Thoracic aorta (tissue), 2 donors: ENCODE measurements at regions not wholly inside any gene's neighbourhood (a gene's known extent, or its start where the extent isn't known, plus 50 kb on each side); places are given as distances from the start of the nearest gene placed in this dataset.

ENCODE experiments used
- ATAC-seq: fragments of 150-250 bp; one replicate; pipeline ENCODE4 v1.8.0; 2017; ENCODE audit warnings: low read depth; ENCODE audit not compliant: insufficient number of reproducible peaks, low FRiP score
- DNase-seq: peaks from one replicate; pipeline ENCODE4 v3.0.0-alpha.2; 2020; ENCODE audit warnings: low spot score
- H3K27ac ChIP-seq, 2 donors: fragments of 200-600 bp; sonication (generic); 1 replicate in 1 of 2; 2 replicates in 1 of 2; pipeline ENCODE4 v1.5.1; 2016; ENCODE audit warnings: mild to moderate bottlenecking in 2 of 2, moderate library complexity in 2 of 2
- H3K27me3 ChIP-seq: fragments of 200-600 bp; sonication (generic); replicated peaks from 2 replicates; pipeline ENCODE4 v1.6.0; 2016; ENCODE audit warnings: mild to moderate bottlenecking; ENCODE audit not compliant: insufficient read depth
- H3K36me3 ChIP-seq: fragments of 200-600 bp; sonication (generic); one replicate; pipeline ENCODE4 v1.5.1; 2016
- H3K4me1 ChIP-seq, 2 donors: fragments of 200-600 bp; sonication (generic); 1 replicate in 1 of 2; 2 replicates in 1 of 2; pipeline versions ENCODE4 v1.5.1 to v1.6.0; 2016; ENCODE audit warnings: low read depth in 2 of 2, mild to moderate bottlenecking in 1 of 2; ENCODE audit not compliant: control insufficient read depth in 1 of 2
- H3K4me3 ChIP-seq: fragments of 200-600 bp; sonication (generic); 2 replicates; pipeline ENCODE4 v1.5.1; 2016; ENCODE audit warnings: mild to moderate bottlenecking
- H3K9me3 ChIP-seq: fragments of 200-600 bp; sonication (generic); 2 replicates; pipeline ENCODE4 v1.5.1; 2016
- CTCF ChIP-seq: fragments of 200-600 bp; sonication (generic); IDR thresholded peaks from one replicate; pipeline ENCODE4 v1.5.1; 2019; ENCODE audit warnings: antibody characterized with exemption

GRCh38 chr17:77327566-77328464, 187.0 kb downstream of the SEC14L1 start:
- Histone ChIP-seq H3K4me1 (peaks cover 27 to 42% of the 10 kb centered on the region in 2 donors), H3K9me3 (no peaks in the 10 kb centered on the region), H3K27me3 (no peaks in the 10 kb centered on the region), H3K27ac (no peak overlapping the region), H3K4me3 (no peak overlapping the region), H3K36me3 (no peaks in the 10 kb centered on the region)
- ATAC-seq = no peak
- no peak for DNase-seq
- TF ChIP-seq CTCF = no peak

GRCh38 chr17:77328823-77329740, 188.3 kb downstream of the SEC14L1 start:
- H3K27ac ChIP-seq = no peak overlapping the region

GRCh38 chr17:77329741-77330531, 189.2 kb downstream of the SEC14L1 start:
- no peaks in the 10 kb centered on the region for H3K27me3 ChIP-seq
- H3K9me3 ChIP-seq = no peaks in the 10 kb centered on the region
- DNase-seq (no peak), ATAC-seq (no peak)
- H3K27ac ChIP-seq = no peak overlapping the region
- no peak overlapping the region for H3K4me3 ChIP-seq
- no peaks in the 10 kb centered on the region for H3K36me3 ChIP-seq
- no peak for TF ChIP-seq CTCF
- peaks cover 12 to 23% of the 10 kb centered on the region in 2 donors for H3K4me1 ChIP-seq

More at GRCh38 chr17:77328823-77329740, 188.3 kb downstream of the SEC14L1 start:
- peaks cover 19 to 31% of the 10 kb centered on the region in 2 donors for H3K4me1 ChIP-seq
- H3K9me3 ChIP-seq = no peaks in the 10 kb centered on the region
- no peak for DNase-seq
- no peaks in the 10 kb centered on the region for H3K36me3 ChIP-seq
- no peak for ATAC-seq
- no peak overlapping the region for H3K4me3 ChIP-seq
- TF ChIP-seq CTCF = no peak
- no peaks in the 10 kb centered on the region for H3K27me3 ChIP-seq

GRCh38 chr17:77330602-77331081, 189.9 kb downstream of the SEC14L1 start:
- ATAC-seq = no peak
- Histone ChIP-seq H3K27ac (no peak overlapping the region), H3K4me3 (no peak overlapping the region), H3K4me1 (peaks cover 8 to 16% of the 10 kb centered on the region in 2 donors), H3K36me3 (no peaks in the 10 kb centered on the region), H3K27me3 (no peaks in the 10 kb centered on the region), H3K9me3 (no peaks in the 10 kb centered on the region)
- TF ChIP-seq CTCF = no peak
- no peak for DNase-seq
